DOHH2 (cell line): ENCODE measurements at regions not wholly inside any gene's neighbourhood (a gene's known extent, or its start where the extent isn't known, plus 50 kb on each side); places are given as distances from the start of the nearest gene placed in this dataset.

Experiments used
- EZH2phosphoT487 ChIP-seq: fragments of 200-600 bp; sonication (generic); IDR thresholded peaks from 2 replicates; pipeline ENCODE4 v1.6.1; 2017; ENCODE audit warnings: borderline replicate concordance, mild to moderate bottlenecking, antibody characterized with exemption, low read length, moderate library complexity, mixed read lengths
- TF ChIP-seq, protein P1 (sequence below): fragments of 200-600 bp; sonication (generic); IDR thresholded peaks from one replicate; pipeline ENCODE4 v1.5.1; 2014; ENCODE audit warnings: antibody characterized with exemption, mild to moderate bottlenecking, low read depth, low read length; ENCODE audit not compliant: poor library complexity, severe bottlenecking

GRCh38 chr6:85712346-85712745 lies 69.7 kb upstream of the SYNCRIP start:
- TF ChIP-seq, protein P1, sequence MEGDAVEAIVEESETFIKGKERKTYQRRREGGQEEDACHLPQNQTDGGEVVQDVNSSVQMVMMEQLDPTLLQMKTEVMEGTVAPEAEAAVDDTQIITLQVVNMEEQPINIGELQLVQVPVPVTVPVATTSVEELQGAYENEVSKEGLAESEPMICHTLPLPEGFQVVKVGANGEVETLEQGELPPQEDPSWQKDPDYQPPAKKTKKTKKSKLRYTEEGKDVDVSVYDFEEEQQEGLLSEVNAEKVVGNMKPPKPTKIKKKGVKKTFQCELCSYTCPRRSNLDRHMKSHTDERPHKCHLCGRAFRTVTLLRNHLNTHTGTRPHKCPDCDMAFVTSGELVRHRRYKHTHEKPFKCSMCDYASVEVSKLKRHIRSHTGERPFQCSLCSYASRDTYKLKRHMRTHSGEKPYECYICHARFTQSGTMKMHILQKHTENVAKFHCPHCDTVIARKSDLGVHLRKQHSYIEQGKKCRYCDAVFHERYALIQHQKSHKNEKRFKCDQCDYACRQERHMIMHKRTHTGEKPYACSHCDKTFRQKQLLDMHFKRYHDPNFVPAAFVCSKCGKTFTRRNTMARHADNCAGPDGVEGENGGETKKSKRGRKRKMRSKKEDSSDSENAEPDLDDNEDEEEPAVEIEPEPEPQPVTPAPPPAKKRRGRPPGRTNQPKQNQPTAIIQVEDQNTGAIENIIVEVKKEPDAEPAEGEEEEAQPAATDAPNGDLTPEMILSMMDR = no peak
- TF ChIP-seq EZH2phosphoT487 = no peak
